CD4-positive, alpha-beta T cell (primary cell): ENCODE measurements at regions not wholly inside any gene's neighbourhood (a gene's known extent, or its start where the extent isn't known, plus 50 kb on each side); places are given as distances from the start of the nearest gene placed in this dataset.

Experiments
- ATAC-seq: fragments of 200-7000 bp; cut with Tn5 transposase; one replicate; pipeline ENCODE4 v1.10.0; 2022; ENCODE audit warnings: mild to moderate bottlenecking; ENCODE audit not compliant: poor library complexity
- CTCF ChIA-PET: fragments of 350-600 bp; sonication (Branson Sonifier 250); formaldehyde crosslinking; loops from one replicate; lab custom pipeline; 2021; ENCODE audit warnings: antibody characterized with exemption, inconsistent platforms; lab: Charles Lee
- POLR2A ChIA-PET: fragments of 350-600 bp; sonication (Branson Sonifier 250); formaldehyde crosslinking; loops from one replicate; lab custom pipeline; 2021; ENCODE audit warnings: antibody characterized with exemption, inconsistent platforms; lab: Charles Lee
- DNase-seq, 14 experiments: peaks; one replicate each; pipeline ENCODE4 v3.0.0-alpha.2; 2013 to 2020; ENCODE audit warnings: mixed read lengths in 2 of 14
- H3K27ac ChIP-seq, 2 donors: one replicate each; pipeline versions ENCODE4 v1.5.1 to v1.7.0; 2013; ENCODE audit warnings: low read length in 2 of 2, low read depth in 1 of 2, mild to moderate bottlenecking in 1 of 2
- H3K27me3 ChIP-seq, 2 experiments: 1 replicate in 1 of 2; 2 replicates in 1 of 2; pipeline versions ENCODE4 v1.6.1 to v1.7.0; 2013; ENCODE audit warnings: low read length in 2 of 2, control low read depth in 1 of 2, mild to moderate bottlenecking in 1 of 2, moderate library complexity in 1 of 2; ENCODE audit not compliant: insufficient read depth in 2 of 2, control insufficient read depth in 1 of 2
- H3K36me3 ChIP-seq: one replicate; pipeline ENCODE4 v1.6.1; 2013; ENCODE audit warnings: low read length, control low read depth; ENCODE audit not compliant: insufficient read depth
- H3K4me1 ChIP-seq: one replicate; pipeline ENCODE4 v1.6.1; 2013; ENCODE audit warnings: low read length, control low read depth; ENCODE audit not compliant: insufficient read depth
- H3K4me3 ChIP-seq: one replicate; pipeline ENCODE4 v1.5.1; 2013; ENCODE audit warnings: mild to moderate bottlenecking, low read length, moderate library complexity
- H3K9me3 ChIP-seq, 2 experiments: 1 replicate in 1 of 2; 2 replicates in 1 of 2; pipeline versions ENCODE4 v1.6.1 to v1.7.0; 2013; ENCODE audit warnings: low read length in 2 of 2, mild to moderate bottlenecking in 2 of 2, control low read depth in 1 of 2, moderate library complexity in 1 of 2; ENCODE audit not compliant: control insufficient read depth in 1 of 2, insufficient read depth in 1 of 2
- H3K27ac Mint-ChIP-seq: one replicate; pipeline ENCODE4 v1.8.0; 2020; ENCODE audit warnings: mixed read lengths
- H3K27me3 Mint-ChIP-seq: one replicate; pipeline ENCODE4 v1.8.0; 2021; ENCODE audit warnings: mixed read lengths
- H3K36me3 Mint-ChIP-seq: one replicate; pipeline ENCODE4 v1.8.0; 2021; ENCODE audit warnings: low read depth, mixed read lengths
- H3K4me1 Mint-ChIP-seq: one replicate; pipeline ENCODE4 v1.8.0; 2021; ENCODE audit warnings: low read depth, mixed read lengths
- H3K4me3 Mint-ChIP-seq: one replicate; pipeline ENCODE4 v1.8.0; 2020; ENCODE audit warnings: mild to moderate bottlenecking, mixed read lengths
- H3K9me3 Mint-ChIP-seq: one replicate; pipeline ENCODE4 v1.8.0; 2020; ENCODE audit warnings: mixed read lengths
- intact Hi-C, 2 experiments: fragments of 100-400 bp; cut with DNase I in 1 of 2; cut with micrococcal nuclease in 1 of 2; formaldehyde crosslinking; loops; one replicate each; pipeline versions ENCODE4 v1.15.1 to v1.9.0; 2023 to 2025; cut with DNase I, micrococcal nuclease
- TF ChIP-seq, protein P1 (sequence below): fragments of 200-600 bp; IDR thresholded peaks from one replicate; pipeline ENCODE4 v1.8.0; 2022; ENCODE audit warnings: antibody characterized with exemption, mild to moderate bottlenecking

- H3K27me3 ChIP-seq, result no peaks in the 10 kb centered on the region
- intact Hi-C loops, result no loop called here
- no peak overlapping the region for H3K27ac Mint-ChIP-seq
- DNase-seq (no peak), ATAC-seq (no peak)
- H3K36me3 ChIP-seq, result no peaks in the 10 kb centered on the region
- H3K36me3 Mint-ChIP-seq, result no peaks in the 10 kb centered on the region
- no peaks in the 10 kb centered on the region for H3K4me1 ChIP-seq
- H3K27me3 Mint-ChIP-seq, result no peaks in the 10 kb centered on the region
- H3K4me3 Mint-ChIP-seq, result no peak overlapping the region
- POLR2A ChIA-PET, result no interaction called here
- no peak overlapping the region for H3K4me3 ChIP-seq
- TF ChIP-seq, protein P1, sequence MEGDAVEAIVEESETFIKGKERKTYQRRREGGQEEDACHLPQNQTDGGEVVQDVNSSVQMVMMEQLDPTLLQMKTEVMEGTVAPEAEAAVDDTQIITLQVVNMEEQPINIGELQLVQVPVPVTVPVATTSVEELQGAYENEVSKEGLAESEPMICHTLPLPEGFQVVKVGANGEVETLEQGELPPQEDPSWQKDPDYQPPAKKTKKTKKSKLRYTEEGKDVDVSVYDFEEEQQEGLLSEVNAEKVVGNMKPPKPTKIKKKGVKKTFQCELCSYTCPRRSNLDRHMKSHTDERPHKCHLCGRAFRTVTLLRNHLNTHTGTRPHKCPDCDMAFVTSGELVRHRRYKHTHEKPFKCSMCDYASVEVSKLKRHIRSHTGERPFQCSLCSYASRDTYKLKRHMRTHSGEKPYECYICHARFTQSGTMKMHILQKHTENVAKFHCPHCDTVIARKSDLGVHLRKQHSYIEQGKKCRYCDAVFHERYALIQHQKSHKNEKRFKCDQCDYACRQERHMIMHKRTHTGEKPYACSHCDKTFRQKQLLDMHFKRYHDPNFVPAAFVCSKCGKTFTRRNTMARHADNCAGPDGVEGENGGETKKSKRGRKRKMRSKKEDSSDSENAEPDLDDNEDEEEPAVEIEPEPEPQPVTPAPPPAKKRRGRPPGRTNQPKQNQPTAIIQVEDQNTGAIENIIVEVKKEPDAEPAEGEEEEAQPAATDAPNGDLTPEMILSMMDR, result no peak
- no peaks in the 10 kb centered on the region for H3K4me1 Mint-ChIP-seq
- H3K9me3 Mint-ChIP-seq, result peaks cover 3% of the 10 kb centered on the region
- H3K27ac ChIP-seq, result no peak overlapping the region
- CTCF ChIA-PET, result no interaction called here
- H3K9me3 ChIP-seq, result no peaks in the 10 kb centered on the region
Measured at GRCh38 chr13:85249151-85249550, 550.1 kb downstream of the SLITRK6 start.

GRCh38 chr13:85247780-85248179 lies 551.4 kb downstream of the SLITRK6 start:
- Mint-ChIP-seq H3K27me3 (no peaks in the 10 kb centered on the region), H3K4me3 (no peak overlapping the region), H3K36me3 (no peaks in the 10 kb centered on the region), H3K4me1 (no peaks in the 10 kb centered on the region), H3K9me3 (peaks cover 3% of the 10 kb centered on the region), H3K27ac (no peak overlapping the region)
- no peak for DNase-seq
- Histone ChIP-seq H3K4me1 (no peaks in the 10 kb centered on the region), H3K36me3 (no peaks in the 10 kb centered on the region), H3K4me3 (no peak overlapping the region), H3K27me3 (no peaks in the 10 kb centered on the region), H3K9me3 (no peaks in the 10 kb centered on the region), H3K27ac (no peak overlapping the region)
- POLR2A ChIA-PET, result no interaction called here
- intact Hi-C loops, result no loop called here
- CTCF ChIA-PET, result no interaction called here
- no peak for ATAC-seq
- TF ChIP-seq, protein P1, result no peak

GRCh38 chr13:85243831-85244230 lies 555.4 kb downstream of the SLITRK6 start:
- no peaks in the 10 kb centered on the region for H3K36me3 ChIP-seq
- intact Hi-C loops, result no loop called here
- H3K4me1 ChIP-seq, result no peaks in the 10 kb centered on the region
- ATAC-seq (no peak), DNase-seq (no peak)
- Mint-ChIP-seq H3K9me3 (no peaks in the 10 kb centered on the region), H3K27ac (no peak overlapping the region), H3K36me3 (no peaks in the 10 kb centered on the region), H3K4me3 (no peak overlapping the region), H3K4me1 (no peaks in the 10 kb centered on the region), H3K27me3 (no peaks in the 10 kb centered on the region)
- H3K4me3 ChIP-seq, result no peak overlapping the region
- TF ChIP-seq, protein P1, result no peak
- ChIA-PET CTCF (no interaction called here), POLR2A (no interaction called here)
- H3K27me3 ChIP-seq, result no peaks in the 10 kb centered on the region
- H3K27ac ChIP-seq, result no peak overlapping the region
- no peaks in the 10 kb centered on the region for H3K9me3 ChIP-seq
